ENCODE measurements at regions not wholly inside any gene's neighbourhood (a gene's known extent, or its start where the extent isn't known, plus 50 kb on each side); places are given as distances from the start of the nearest gene placed in this dataset.

- DNase-seq (ENCODE audit: low read depth): no peak
Measured at GRCh38 chr6:154885214-154885613, 109.9 kb upstream of the TIAM2 start.

DNA sequence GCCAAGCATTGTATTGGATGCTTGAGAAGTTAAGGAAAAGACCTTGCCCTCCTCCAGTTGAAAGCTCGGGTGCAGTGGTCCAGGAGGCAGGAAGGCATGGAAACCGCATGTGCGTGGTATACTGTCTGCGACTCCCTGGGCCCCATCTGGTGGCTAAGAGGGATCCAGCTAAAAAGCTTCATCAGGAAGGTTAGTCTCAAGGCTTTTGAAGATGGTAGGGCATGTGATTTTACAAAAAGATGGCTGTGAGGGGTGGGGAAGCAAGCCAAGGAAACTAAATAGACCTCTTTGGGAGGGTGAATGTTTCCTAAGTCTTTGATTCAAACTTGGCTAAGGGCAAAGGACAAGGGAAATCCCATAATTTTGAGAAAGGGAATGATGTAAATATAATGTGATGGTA, 109.1 kb upstream of the TIAM2 start:
- no peak for DNase-seq (ENCODE audit: low read depth)

DNA sequence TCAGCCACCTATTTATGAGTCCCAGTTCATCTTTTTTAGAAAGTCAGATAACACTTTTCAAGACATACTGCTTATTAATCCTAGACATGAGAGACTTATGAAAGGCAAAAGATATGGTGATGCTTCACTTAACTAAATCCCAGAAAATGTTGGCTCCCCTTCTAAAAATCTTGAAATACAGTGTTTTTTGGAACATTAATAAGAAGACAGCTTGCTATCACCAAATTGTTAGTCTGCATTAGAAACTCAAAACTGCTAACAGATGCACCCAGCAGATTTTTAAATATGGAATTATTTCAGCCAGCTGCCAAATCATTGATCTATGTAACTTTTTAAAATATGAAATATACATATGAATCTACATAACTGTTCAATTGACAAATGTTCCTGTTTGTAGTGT, 108.6 kb upstream of the TIAM2 start:
- DNase-seq (ENCODE audit: low read depth): no peak

DNA sequence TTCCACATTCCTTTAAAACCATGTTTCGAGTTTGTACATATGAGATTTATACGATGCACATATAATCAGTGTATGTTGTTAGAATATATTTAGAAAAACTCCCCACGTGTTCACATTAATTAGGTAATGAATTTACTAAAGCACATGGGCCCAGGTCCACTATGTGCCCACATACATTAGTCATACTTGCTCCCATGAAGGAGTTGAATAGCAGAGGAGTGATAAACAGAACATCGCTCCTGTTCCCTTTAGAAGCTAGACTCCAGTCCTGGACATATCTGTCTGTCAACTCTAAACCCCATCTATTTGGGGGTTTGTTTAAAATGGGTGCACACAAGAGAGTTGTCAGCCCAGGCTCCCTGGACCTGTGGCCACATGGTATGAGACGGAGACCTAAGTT, 108.1 kb upstream of the TIAM2 start:
- DNase-seq (ENCODE audit: low read depth): no peak

GRCh38 chr6:154888421-154889295, 106.5 kb upstream of the TIAM2 start:
- DNase-seq (ENCODE audit: low read depth): no peak

- DNase-seq (ENCODE audit: low read depth): no peak
Measured at GRCh38 chr6:154890874-154891273, 104.2 kb upstream of the TIAM2 start.

DNA sequence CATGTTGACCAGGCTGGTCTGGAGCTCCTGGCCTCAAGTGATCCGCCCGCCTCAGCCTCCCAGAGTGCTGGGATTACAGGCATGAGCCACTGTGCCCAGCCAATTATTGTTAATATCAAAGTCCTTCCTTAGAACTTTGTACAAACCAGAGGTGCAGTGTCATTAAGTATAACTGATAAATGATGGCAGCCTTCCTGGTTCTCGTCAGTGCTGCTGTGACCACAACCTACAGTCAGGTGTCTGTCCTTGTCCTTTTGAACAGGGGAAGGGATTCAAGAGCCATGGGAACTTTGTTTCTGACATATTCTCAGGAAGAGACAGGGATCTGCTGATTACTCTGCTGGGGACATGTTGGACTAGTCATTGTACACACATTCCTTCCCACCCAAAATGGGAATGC, 103.2 kb upstream of the TIAM2 start:
- no peak for DNase-seq (ENCODE audit: low read depth)

GRCh38 chr6:154893917-154894316, 101.2 kb upstream of the TIAM2 start:
- no peak for DNase-seq (ENCODE audit: low read depth)

GRCh38 chr6:154894902-154895301, 100.2 kb upstream of the TIAM2 start:
- no peak for DNase-seq (ENCODE audit: low read depth)

DNA sequence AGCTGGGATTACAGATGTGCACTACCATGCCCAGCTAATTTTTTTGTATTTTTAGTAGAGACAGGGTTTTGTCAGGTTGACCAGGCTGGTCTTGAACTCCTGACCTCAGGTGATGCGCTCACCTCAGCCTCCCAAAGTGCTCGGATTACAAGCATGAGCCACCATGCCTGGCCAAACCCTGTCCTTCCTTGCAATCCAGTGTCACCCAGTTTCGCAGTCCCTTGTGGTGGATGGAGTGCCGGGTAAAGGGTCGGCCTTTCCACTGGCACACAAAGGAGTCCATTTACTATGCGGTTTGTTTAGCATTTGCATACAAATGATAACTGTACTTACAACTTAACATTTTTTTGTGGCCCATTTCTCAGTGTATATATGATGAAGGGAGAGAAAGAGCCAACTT, 99.3 kb upstream of the TIAM2 start:
- DNase-seq (ENCODE audit: low read depth): no peak

GRCh38 chr6:154898821-154899220, 96.3 kb upstream of the TIAM2 start:
- DNase-seq (ENCODE audit: low read depth): no peak

GRCh38 chr6:154899824-154900463, 95.2 kb upstream of the TIAM2 start:
- no peak for DNase-seq (ENCODE audit: low read depth)

DNA sequence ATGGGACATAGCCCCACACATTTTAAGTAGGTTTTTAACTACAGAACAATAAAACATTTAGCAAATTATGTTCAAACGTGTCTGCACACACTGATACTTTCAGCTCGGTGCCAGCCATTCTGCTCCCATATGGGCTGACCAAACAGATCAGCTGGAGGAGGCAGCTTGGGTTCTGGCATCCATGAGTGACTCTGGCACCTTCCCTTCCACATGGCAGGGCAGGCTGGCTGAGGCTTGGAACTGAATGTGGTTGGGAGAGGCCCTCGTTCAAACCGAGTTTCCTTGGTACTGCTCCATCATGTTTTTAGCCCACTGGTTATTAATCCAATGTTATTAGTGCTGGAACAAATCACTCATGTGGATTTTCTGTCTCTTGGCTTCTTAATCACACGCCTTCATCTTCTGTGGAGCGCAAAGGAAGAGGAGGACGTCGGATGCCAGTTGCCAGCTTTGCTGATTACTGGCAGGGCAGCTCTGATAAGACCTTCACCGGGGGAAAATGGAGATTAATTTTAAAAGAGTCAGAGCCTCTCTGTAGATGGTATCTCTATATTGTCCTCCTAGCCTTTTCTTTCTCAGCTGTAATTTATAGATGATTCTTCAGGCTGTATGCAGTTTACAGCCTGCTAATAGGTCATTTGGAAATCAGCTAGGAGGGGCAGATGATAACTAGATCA, 93.1 kb upstream of the TIAM2 start:
- no peak for DNase-seq (ENCODE audit: low read depth)

- no peak for DNase-seq (ENCODE audit: low read depth)
Measured at GRCh38 chr6:154907291-154907690, 87.8 kb upstream of the TIAM2 start.

DNA sequence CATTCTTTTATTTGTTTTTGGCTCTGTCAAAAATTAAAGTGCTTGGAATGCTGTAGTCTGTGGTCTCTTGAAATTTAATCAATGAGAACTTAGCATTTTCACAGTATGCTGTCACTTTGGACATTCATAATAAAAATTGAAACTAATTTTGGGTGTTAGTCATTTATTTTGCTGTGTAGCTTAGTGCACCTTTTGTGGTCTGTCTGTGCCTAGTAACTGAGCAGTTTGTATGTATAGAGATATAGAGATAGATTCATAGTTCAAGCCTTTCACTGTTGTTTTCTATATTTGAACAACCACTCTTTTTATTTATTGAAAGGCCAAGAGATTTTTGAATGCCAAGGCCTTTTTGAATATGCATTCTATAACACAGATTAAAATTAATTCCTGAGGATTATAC, 86.4 kb upstream of the TIAM2 start:
- DNase-seq (ENCODE audit: low read depth): no peak

GRCh38 chr6:154909311-154909710, 85.8 kb upstream of the TIAM2 start:
- DNase-seq (ENCODE audit: low read depth): no peak

DNA sequence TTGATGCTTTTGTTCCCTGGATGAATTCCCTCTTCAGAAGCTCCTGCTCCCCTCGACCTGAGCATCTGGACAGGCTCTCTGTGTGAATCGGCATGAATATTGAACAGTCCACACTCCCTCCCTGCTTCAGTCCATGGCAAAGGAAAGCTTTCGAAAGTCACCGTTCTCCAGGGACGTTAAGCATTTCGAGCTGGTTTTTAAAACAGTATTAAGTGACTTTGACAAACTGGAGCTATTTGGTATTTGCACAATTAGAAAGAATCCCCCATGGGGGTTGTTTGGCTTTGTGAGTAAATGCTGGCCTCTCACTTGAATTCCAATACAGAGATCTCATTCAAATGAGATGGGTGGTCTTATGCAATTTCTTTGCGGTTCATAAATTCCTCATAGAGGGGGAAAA, 85.3 kb upstream of the TIAM2 start:
- DNase-seq (ENCODE audit: low read depth): no peak

DNA sequence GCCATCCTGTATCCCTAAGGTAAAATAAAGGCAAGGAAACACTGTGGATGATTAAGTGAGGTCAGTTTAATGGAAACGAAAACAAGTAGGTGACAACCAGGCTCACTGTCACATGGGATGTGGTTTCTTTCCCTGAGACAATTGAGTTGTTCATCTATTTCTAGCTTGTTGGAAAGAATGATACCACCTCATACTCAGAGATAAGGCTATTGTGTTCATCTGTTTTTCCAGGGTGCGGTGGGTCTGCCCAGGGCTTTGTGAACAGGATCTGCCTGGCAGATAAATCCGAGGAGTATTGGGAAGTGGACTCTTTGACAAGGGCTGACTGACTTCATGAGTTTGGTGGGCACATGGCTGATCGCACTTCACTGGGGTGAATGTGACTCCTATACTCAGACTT, 80.8 kb upstream of the TIAM2 start:
- no peak for DNase-seq (ENCODE audit: low read depth)

DNA sequence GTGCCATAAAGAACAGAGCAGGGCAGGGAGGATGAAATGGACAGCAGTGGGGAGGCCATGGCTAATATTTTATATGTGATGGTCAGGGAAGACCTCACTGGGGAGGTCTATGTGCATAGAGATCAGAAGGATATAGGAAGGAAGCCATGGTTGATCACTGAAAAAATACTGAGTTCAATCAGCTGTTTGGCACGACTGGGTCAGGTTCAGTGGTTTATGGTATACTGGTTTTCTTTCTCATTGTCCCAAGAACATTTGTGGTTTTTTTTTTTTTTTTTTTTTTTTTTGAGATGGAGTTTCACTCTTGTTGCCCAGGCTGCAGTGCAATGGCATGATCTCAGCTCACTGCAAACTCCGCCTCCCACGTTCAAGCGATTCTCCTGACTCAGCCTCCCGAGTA, 78.3 kb upstream of the TIAM2 start:
- DNase-seq (ENCODE audit: low read depth): no peak

GRCh38 chr6:154917941-154918340, 77.2 kb upstream of the TIAM2 start:
- DNase-seq (ENCODE audit: low read depth): no peak

- no peak for DNase-seq (ENCODE audit: low read depth)
Measured at GRCh38 chr6:154919806-154920205, 75.3 kb upstream of the TIAM2 start.

- DNase-seq (ENCODE audit: low read depth): no peak
Measured at GRCh38 chr6:154920495-154921200, 74.5 kb upstream of the TIAM2 start.

DNA sequence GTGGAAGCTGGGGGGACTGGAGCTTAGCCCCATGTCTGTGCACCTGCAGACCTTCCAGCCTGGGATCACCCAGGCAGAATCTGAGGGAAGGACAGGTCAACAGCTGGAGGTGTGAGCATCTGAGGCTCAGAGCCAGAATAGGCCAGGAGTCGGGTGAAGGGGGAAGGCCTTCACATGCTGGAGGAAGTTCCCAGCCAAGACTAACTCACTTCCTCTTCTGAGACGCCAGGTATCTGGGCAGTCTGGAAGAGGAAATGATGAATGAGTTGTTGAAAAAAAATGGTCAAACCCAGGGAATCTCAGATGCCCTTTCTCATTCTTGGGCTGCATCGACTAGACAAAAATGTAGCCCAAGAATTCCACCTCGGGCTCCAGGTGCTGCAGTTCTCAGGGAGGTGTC, 73.6 kb upstream of the TIAM2 start:
- DNase-seq (ENCODE audit: low read depth): no peak
